ENCODE measurements at regions not wholly inside any gene's neighbourhood (a gene's known extent, or its start where the extent isn't known, plus 50 kb on each side); places are given as distances from the start of the nearest gene placed in this dataset.
A peak's percentile ranks its signal among the peaks of the same experiment; 100 is the strongest.

DNA sequence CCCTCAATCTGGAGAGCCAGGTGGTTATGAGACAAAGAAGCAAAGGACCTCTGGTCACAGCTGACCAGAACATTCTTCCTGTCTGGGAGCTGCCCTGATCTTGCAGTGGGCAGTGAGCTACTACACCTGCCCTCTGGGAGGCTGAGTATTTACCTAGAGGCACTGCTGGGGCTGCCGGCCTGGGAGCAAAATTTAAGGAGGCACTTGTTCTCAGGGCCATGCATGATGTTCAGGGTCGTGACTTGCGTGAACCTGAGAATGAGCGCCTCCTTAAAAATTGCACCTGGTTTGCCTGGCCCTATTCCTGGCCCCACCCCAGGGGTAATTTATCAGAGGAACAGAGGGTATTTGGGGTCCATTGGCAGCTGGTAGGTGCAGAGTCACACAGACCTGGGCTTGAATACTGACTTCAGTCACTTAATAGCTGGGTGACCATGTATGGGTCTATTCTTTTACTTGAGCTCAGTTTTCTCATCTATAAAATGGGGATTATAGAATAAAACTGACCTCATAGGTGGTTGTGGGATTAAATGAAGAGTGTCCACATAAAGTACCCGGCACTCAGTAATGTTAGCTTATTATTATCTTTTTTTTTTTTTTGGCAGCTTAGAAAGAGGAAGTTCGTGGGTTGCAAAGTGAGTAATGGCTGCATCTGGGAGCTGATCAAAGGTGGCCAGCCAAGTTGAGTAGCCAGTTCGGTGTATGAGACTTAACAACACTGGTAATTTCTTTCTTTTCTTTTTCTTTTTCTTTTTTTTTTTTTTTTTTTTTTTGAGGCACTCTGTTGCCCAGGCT is 107.4 kb upstream of the MED13L start:
- Histone ChIP-seq H3K27me3 (ENCODE audit: insufficient read depth, low read length) (no peaks in the 10 kb centered on the region), H3T11ph (ENCODE audit: low read length) (no peak overlapping the region), H2AFZ (ENCODE audit: low read length) (no peak overlapping the region), H4K20me1 (ENCODE audit: control insufficient read depth, insufficient read depth, insufficient read length) (no peaks in the 10 kb centered on the region), H4K8ac (replicated peaks; ENCODE audit: insufficient read length, low read depth, low read length) (no peak overlapping the region), H2BK12ac (ENCODE audit: insufficient read length, low read depth, low read length) (no peak overlapping the region), H3K4me2 (ENCODE audit: insufficient read depth, insufficient read length, low read length) (no peak overlapping the region), H3K14ac (ENCODE audit: insufficient read depth, low read length) (no peak overlapping the region), H2BK120ac (ENCODE audit: low read depth, low read length, poor library complexity, severe bottlenecking) (no peak overlapping the region), H2BK20ac (ENCODE audit: low read depth, low read length, poor library complexity, severe bottlenecking) (no peak overlapping the region), H3K9me3 (ENCODE audit: control insufficient read depth, low read depth, low read length) (no peaks in the 10 kb centered on the region), H3K23me2 (ENCODE audit: insufficient read length, low read depth, low read length, poor library complexity, severe bottlenecking) (peaks cover 4% of the 10 kb centered on the region), H3K56ac (ENCODE audit: insufficient read length, low read depth, low read length) (no peak overlapping the region), H2BK15ac (ENCODE audit: low read depth, low read length) (no peak overlapping the region), H3K27ac (ENCODE audit: insufficient read length, low read depth, low read length) (no peak overlapping the region), H3K9ac (ENCODE audit: extremely low read depth, insufficient read length, low read length) (no peak overlapping the region), H2BK5ac (ENCODE audit: insufficient read length, low read length) (no peak overlapping the region), H3K18ac (ENCODE audit: insufficient read length, low read depth, low read length) (no peak overlapping the region), H2AK5ac (ENCODE audit: insufficient read length, low read length) (no peak overlapping the region), H4K91ac (ENCODE audit: insufficient read length, low read depth, low read length) (no peak overlapping the region), H3K4ac (ENCODE audit: low read depth, low read length) (no peak overlapping the region), H3K23ac (ENCODE audit: insufficient read length, low read depth, low read length) (no peak overlapping the region), H3K4me1 (ENCODE audit: insufficient read depth, low read length) (peaks cover 8% of the 10 kb centered on the region; the same call in 1 of the 2 replicates), H3K79me2 (ENCODE audit: insufficient read depth, low read length) (no peaks in the 10 kb centered on the region), H3K79me1 (ENCODE audit: insufficient read depth, low read depth, low read length, poor library complexity, severe bottlenecking) (no peaks in the 10 kb centered on the region), H4K5ac (ENCODE audit: insufficient read length, low read depth, low read length) (no peak overlapping the region)
- peak; percentile 79 for DNase-seq
- TF ChIP-seq, protein P1, sequence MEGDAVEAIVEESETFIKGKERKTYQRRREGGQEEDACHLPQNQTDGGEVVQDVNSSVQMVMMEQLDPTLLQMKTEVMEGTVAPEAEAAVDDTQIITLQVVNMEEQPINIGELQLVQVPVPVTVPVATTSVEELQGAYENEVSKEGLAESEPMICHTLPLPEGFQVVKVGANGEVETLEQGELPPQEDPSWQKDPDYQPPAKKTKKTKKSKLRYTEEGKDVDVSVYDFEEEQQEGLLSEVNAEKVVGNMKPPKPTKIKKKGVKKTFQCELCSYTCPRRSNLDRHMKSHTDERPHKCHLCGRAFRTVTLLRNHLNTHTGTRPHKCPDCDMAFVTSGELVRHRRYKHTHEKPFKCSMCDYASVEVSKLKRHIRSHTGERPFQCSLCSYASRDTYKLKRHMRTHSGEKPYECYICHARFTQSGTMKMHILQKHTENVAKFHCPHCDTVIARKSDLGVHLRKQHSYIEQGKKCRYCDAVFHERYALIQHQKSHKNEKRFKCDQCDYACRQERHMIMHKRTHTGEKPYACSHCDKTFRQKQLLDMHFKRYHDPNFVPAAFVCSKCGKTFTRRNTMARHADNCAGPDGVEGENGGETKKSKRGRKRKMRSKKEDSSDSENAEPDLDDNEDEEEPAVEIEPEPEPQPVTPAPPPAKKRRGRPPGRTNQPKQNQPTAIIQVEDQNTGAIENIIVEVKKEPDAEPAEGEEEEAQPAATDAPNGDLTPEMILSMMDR (conservative IDR thresholded peaks at IDR 0.05): no peak
- Mint-ChIP-seq H3K27ac (no peak overlapping the region), H3K4me1 (peaks cover 35 to 42% of the 10 kb centered on the region in 2 experiments), H3K27me3 (ENCODE audit: low read depth) (peaks cover 12% of the 10 kb centered on the region), H3K4me3 (no peak overlapping the region), H3K9me3 (no peaks in the 10 kb centered on the region; a peak in 3 of 5 replicates), H3K36me3 (ENCODE audit: insufficient read depth in 1 of 3, low read depth in 3 of 3) (no peaks in the 10 kb centered on the region)
- WGBS (ENCODE audit: extremely low coverage, insufficient read length, low lambda C conversion rate): no CpG with 5 or more reads among the region's 7 CpGs
